Endothelial cell of umbilical vein (primary cell): ENCODE measurements at regions not wholly inside any gene's neighbourhood (a gene's known extent, or its start where the extent isn't known, plus 50 kb on each side); places are given as distances from the start of the nearest gene placed in this dataset.

Source experiments
- BruUV-seq: library from RNA; stranded (reverse); fragments of 400-500 nt; replicated peaks from 2 replicates; lab custom pipeline; 2021; lab: Mats Ljungman, UMichigan
- CTCF ChIA-PET: fragments of 300-600, 350-600 bp; sonication (Branson Sonifier 250); formaldehyde crosslinking; loops from one replicate; lab custom pipeline; 2021; ENCODE audit warnings: antibody characterized with exemption, inconsistent platforms; lab: Charles Lee
- POLR2A ChIA-PET: fragments of 300-600, 350-600 bp; sonication (Branson Sonifier 250); formaldehyde crosslinking; loops from one replicate; lab custom pipeline; 2021; ENCODE audit warnings: antibody characterized with exemption, inconsistent platforms; lab: Charles Lee
- DNase-seq: peaks from one replicate; pipeline ENCODE4 v3.0.0-alpha.2; 2011; ENCODE audit warnings: low read depth, low spot score
- FAIRE-seq: peaks from 2 replicates; lab custom pipeline; 2011; peaks lifted over from hg19 to GRCh38; lab: Jason Lieb, UNC
- H2AFZ ChIP-seq: 2 replicates; pipeline ENCODE4 v1.6.0; 2012; ENCODE audit warnings: low read depth, low read length, control low read depth, inconsistent platforms
- H3K27ac ChIP-seq: 2 replicates; pipeline ENCODE4 v1.5.1; 2011; ENCODE audit warnings: low read depth, mild to moderate bottlenecking, control low read depth, low read length, moderate library complexity; ENCODE audit not compliant: insufficient read depth
- H3K27me3 ChIP-seq, 2 experiments: 2 replicates each; pipeline versions ENCODE4 v1.6.0 to v1.6.1; 2011; ENCODE audit warnings: low read length in 2 of 2, mixed read lengths in 1 of 2; ENCODE audit not compliant: control insufficient read depth in 2 of 2, insufficient read depth in 2 of 2
- H3K36me3 ChIP-seq, 2 experiments: 2 replicates in 1 of 2; 3 replicates in 1 of 2; pipeline ENCODE4 v1.5.1; 2011; ENCODE audit warnings: low read length in 2 of 2, mild to moderate bottlenecking in 1 of 2, moderate library complexity in 1 of 2; ENCODE audit not compliant: control insufficient read depth in 2 of 2, insufficient read depth in 2 of 2; ENCODE audit errors: extremely low read depth in 1 of 2
- H3K4me1 ChIP-seq: 3 replicates; pipeline ENCODE4 v1.5.1; 2011; ENCODE audit warnings: mild to moderate bottlenecking, low read length; ENCODE audit not compliant: control insufficient read depth, insufficient read depth; ENCODE audit errors: extremely low read depth
- H3K4me2 ChIP-seq: 2 replicates; pipeline ENCODE4 v1.6.1; 2011; ENCODE audit warnings: low read length, control low read depth, mixed read lengths; ENCODE audit not compliant: insufficient read depth
- H3K4me3 ChIP-seq, 3 experiments: fragments of 200-600 bp in 1 of 3; sonication (generic), shearing (Covaris generic) in 1 of 3; replicated peaks in 1 of 3; 2 replicates each; pipeline ENCODE4 v1.5.1; 2011 to 2016; ENCODE audit warnings: control low read depth in 3 of 3, low read length in 3 of 3, mild to moderate bottlenecking in 2 of 3, inconsistent platforms in 1 of 3, low read depth in 1 of 3, moderate library complexity in 1 of 3; ENCODE audit not compliant: insufficient read depth in 1 of 3
- H3K79me2 ChIP-seq: 2 replicates; pipeline ENCODE4 v1.6.0; 2012; ENCODE audit warnings: low read length, inconsistent platforms; ENCODE audit not compliant: control insufficient read depth, insufficient read depth
- H3K9ac ChIP-seq: replicated peaks from 2 replicates; pipeline ENCODE3; 2011; ENCODE audit warnings: low read length, control low read depth; ENCODE audit not compliant: insufficient read depth; ENCODE audit errors: extremely low read depth
- H3K9me1 ChIP-seq: replicated peaks from 3 replicates; pipeline ENCODE4 v1.6.0; 2011; ENCODE audit warnings: mild to moderate bottlenecking, low read length; ENCODE audit not compliant: control insufficient read depth, insufficient read depth; ENCODE audit errors: extremely low read depth
- H3K9me3 ChIP-seq: replicated peaks from 2 replicates; pipeline ENCODE4 v1.5.1; 2012; ENCODE audit warnings: low read length, inconsistent platforms; ENCODE audit not compliant: control insufficient read depth, insufficient read depth
- H4K20me1 ChIP-seq: replicated peaks from 2 replicates; pipeline ENCODE3; 2011; ENCODE audit warnings: mild to moderate bottlenecking, low read length; ENCODE audit not compliant: control insufficient read depth, insufficient read depth; ENCODE audit errors: extremely low read depth
- EZH2 ChIP-seq: IDR thresholded peaks from 2 replicates; pipeline ENCODE4 v1.6.1; 2012; ENCODE audit warnings: borderline replicate concordance, low read depth, mild to moderate bottlenecking, moderate library complexity, low read length, inconsistent platforms; ENCODE audit not compliant: severe bottlenecking
- FOS ChIP-seq: IDR thresholded peaks from 2 replicates; pipeline ENCODE4 v1.6.1; 2011; ENCODE audit warnings: mild to moderate bottlenecking, low read length, moderate library complexity, borderline replicate concordance; ENCODE audit not compliant: insufficient read depth
- GATA2 ChIP-seq: IDR thresholded peaks from 2 replicates; pipeline ENCODE4 v1.7.0; 2011; ENCODE audit warnings: low read depth, mild to moderate bottlenecking, moderate library complexity, mixed read lengths, low read length; ENCODE audit not compliant: insufficient read length, insufficient read depth
- JUN ChIP-seq: IDR thresholded peaks from 2 replicates; pipeline ENCODE4 v1.6.1; 2011; ENCODE audit warnings: borderline replicate concordance, low read depth; ENCODE audit not compliant: insufficient read length, insufficient read depth
- MYC ChIP-seq: IDR thresholded peaks from one replicate; pipeline ENCODE4 v1.6.1; 2011; ENCODE audit warnings: mild to moderate bottlenecking, low read depth, low read length
- POLR2A ChIP-seq: IDR thresholded peaks from 2 replicates; pipeline ENCODE4 v1.6.1; 2012; ENCODE audit warnings: low read depth, mild to moderate bottlenecking, control low read depth, low read length
- POLR2AphosphoS5 ChIP-seq: IDR thresholded peaks from 2 replicates; pipeline ENCODE4 v1.6.1; 2012; ENCODE audit warnings: low read depth, mild to moderate bottlenecking, control low read depth, low read length, moderate library complexity; ENCODE audit not compliant: insufficient read depth
- dilution Hi-C: fragments of 300-500 bp; cut with MboI; formaldehyde crosslinking; loops from one replicate; pipeline ENCODE4 v1.15.0; 2019; ENCODE audit warnings: low sequenced_read_pairs; ENCODE audit not compliant: extremely low pct_ligation_motif_present
- intact Hi-C: fragments of 100-400 bp; cut with micrococcal nuclease; formaldehyde crosslinking; loops from one replicate; pipeline ENCODE4 v1.10.0; 2022
- TF ChIP-seq, protein P1 (sequence below): IDR thresholded peaks from 2 replicates; pipeline ENCODE4 v1.6.1; 2011; ENCODE audit not compliant: insufficient read depth, insufficient read length
- TF ChIP-seq, protein P2 (sequence below), 2 donors: IDR thresholded peaks; 1 replicate in 1 of 2; 2 replicates in 1 of 2; pipeline ENCODE4 v1.5.1; 2011; ENCODE audit warnings: low read length in 2 of 2, mild to moderate bottlenecking in 2 of 2, moderate library complexity in 2 of 2, control low read depth in 1 of 2, inconsistent platforms in 1 of 2, low read depth in 1 of 2; ENCODE audit not compliant: insufficient read depth in 1 of 2; ENCODE audit errors: extremely low read depth in 1 of 2

- H3K9me1 ChIP-seq: peaks cover 2% of the 10 kb centered on the region
- no peaks in the 10 kb centered on the region for H4K20me1 ChIP-seq
- CTCF ChIA-PET: interaction anchor here (1.6 kb wide), 1 partner anchor 47 kb away, joined by 3 read pairs; no protein-coding TSS in a partner anchor
- no peaks in the 10 kb centered on the region for H3K79me2 ChIP-seq
- dilution Hi-C loops: no loop called here
- no TSS peak for BruUV-seq
- no peak overlapping the region for H3K9ac ChIP-seq
- FAIRE-seq (no peak), DNase-seq (no peak)
- H3K4me2 ChIP-seq: no peak overlapping the region
- no peaks in the 10 kb centered on the region for H3K36me3 ChIP-seq
- no peak overlapping the region for H3K4me3 ChIP-seq
- no peaks in the 10 kb centered on the region for H3K27me3 ChIP-seq
- H3K27ac ChIP-seq: no peak overlapping the region
- POLR2A ChIA-PET: no interaction called here
- no peaks in the 10 kb centered on the region for H3K9me3 ChIP-seq
- no peak overlapping the region for H2AFZ ChIP-seq
- intact Hi-C loops: no loop called here
- no peaks in the 10 kb centered on the region for H3K4me1 ChIP-seq
- TF ChIP-seq MYC: no peak
- TF ChIP-seq FOS: no peak
- TF ChIP-seq, protein P1, sequence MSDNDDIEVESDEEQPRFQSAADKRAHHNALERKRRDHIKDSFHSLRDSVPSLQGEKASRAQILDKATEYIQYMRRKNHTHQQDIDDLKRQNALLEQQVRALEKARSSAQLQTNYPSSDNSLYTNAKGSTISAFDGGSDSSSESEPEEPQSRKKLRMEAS: no peak
- no peak for TF ChIP-seq JUN
- no peak for TF ChIP-seq POLR2A
Measured at GRCh38 chr4:132564920-132565319, 584.2 kb upstream of the PCDH10 start.

- Histone ChIP-seq H3K4me1 (no peaks in the 10 kb centered on the region), H3K27me3 (no peaks in the 10 kb centered on the region), H3K4me2 (no peak overlapping the region), H3K9ac (no peak overlapping the region), H3K36me3 (no peaks in the 10 kb centered on the region), H3K9me3 (no peaks in the 10 kb centered on the region), H3K79me2 (no peaks in the 10 kb centered on the region), H3K9me1 (peaks cover 2% of the 10 kb centered on the region), H2AFZ (no peak overlapping the region), H3K4me3 (no peak overlapping the region), H4K20me1 (no peaks in the 10 kb centered on the region), H3K27ac (no peak overlapping the region)
- intact Hi-C loops (no loop called here), dilution Hi-C loops (no loop called here)
- BruUV-seq: no TSS peak
- FAIRE-seq: no peak
- no peak for TF ChIP-seq POLR2A
- no peak for TF ChIP-seq GATA2
- no peak for TF ChIP-seq FOS
- TF ChIP-seq JUN: no peak
- TF ChIP-seq EZH2: no peak
- TF ChIP-seq, protein P2, sequence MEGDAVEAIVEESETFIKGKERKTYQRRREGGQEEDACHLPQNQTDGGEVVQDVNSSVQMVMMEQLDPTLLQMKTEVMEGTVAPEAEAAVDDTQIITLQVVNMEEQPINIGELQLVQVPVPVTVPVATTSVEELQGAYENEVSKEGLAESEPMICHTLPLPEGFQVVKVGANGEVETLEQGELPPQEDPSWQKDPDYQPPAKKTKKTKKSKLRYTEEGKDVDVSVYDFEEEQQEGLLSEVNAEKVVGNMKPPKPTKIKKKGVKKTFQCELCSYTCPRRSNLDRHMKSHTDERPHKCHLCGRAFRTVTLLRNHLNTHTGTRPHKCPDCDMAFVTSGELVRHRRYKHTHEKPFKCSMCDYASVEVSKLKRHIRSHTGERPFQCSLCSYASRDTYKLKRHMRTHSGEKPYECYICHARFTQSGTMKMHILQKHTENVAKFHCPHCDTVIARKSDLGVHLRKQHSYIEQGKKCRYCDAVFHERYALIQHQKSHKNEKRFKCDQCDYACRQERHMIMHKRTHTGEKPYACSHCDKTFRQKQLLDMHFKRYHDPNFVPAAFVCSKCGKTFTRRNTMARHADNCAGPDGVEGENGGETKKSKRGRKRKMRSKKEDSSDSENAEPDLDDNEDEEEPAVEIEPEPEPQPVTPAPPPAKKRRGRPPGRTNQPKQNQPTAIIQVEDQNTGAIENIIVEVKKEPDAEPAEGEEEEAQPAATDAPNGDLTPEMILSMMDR (IDR thresholded peaks at IDR 0.05; ENCODE audit: extremely low read depth in 1 of 2, insufficient read depth in 1 of 2, low read depth in 1 of 2, low read length in 2 of 2): no peak
- no peak for TF ChIP-seq MYC
- TF ChIP-seq, protein P1: no peak
- TF ChIP-seq POLR2AphosphoS5: no peak
- POLR2A ChIA-PET: no interaction called here
- DNase-seq: no peak
- CTCF ChIA-PET: interaction anchor here (1.6 kb wide), 1 partner anchor 46 kb away, joined by 3 read pairs; no protein-coding TSS in a partner anchor
Measured at GRCh38 chr4:132565542-132565941, 583.6 kb upstream of the PCDH10 start.
